ENCODE measurements at regions not wholly inside any gene's neighbourhood (a gene's known extent, or its start where the extent isn't known, plus 50 kb on each side); places are given as distances from the start of the nearest gene placed in this dataset.
A peak's percentile ranks its signal among the peaks of the same experiment; 100 is the strongest.

DNA sequence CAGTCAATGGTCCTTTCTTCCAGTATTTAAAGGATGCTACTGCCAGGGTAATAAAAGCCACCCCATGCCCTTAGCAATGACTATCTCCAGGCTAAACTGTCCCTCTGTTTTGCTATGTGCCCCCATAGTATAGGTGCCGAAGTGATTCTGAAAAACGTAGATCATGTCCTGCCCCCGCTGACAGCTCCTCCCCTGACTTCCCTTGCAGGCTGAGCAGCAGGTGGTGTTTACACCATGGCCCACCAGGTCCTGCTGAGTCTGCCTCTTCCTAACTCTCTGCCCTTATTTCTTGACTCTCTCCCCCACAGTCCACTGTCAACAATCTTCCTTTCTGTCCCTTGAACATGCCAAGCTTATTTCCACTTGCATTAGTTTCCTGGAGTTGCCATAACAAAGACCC, 352.5 kb upstream of the TSHZ2 start:
- no peak for DNase-seq

DNA sequence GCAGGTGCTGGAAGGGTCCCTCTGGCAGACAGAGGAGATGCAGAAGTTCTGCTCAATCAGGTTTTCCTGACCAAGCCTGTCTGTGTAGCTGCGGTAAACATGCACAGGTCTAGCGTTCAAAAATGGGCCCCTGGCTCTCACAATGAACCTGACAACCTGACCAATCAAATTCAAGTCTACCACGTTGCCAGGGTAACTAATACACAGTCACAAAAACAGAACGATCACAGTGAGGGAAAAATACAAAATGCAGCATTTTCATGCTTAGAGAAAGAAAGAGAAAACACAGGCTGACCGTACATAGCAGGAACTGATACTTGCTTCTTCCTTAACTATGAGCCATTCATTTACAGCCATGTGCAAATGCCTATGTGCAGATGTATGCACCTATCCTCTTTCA, 353.1 kb upstream of the TSHZ2 start:
- peak; percentile 2 for DNase-seq

DNA sequence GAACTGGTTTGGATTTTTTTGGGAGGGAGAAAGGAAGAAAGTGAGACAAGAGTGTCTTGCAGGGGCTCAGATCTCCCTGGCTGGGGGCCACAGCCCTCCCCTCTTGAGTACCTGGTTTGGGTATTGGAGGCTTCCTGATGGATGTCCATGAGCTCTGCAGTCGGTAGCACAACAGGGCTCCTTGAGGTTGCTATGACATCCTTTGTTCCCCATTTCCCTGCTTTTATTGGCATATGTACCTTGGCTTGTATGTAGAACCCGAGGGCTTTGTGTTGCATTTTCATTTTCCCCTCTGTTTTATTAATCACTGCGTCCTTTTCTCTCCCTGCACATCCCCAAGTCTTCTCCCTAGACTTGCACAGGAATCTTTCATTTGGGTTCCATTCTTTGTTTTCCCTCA, 355.5 kb upstream of the TSHZ2 start:
- DNase-seq, result no peak

DNA sequence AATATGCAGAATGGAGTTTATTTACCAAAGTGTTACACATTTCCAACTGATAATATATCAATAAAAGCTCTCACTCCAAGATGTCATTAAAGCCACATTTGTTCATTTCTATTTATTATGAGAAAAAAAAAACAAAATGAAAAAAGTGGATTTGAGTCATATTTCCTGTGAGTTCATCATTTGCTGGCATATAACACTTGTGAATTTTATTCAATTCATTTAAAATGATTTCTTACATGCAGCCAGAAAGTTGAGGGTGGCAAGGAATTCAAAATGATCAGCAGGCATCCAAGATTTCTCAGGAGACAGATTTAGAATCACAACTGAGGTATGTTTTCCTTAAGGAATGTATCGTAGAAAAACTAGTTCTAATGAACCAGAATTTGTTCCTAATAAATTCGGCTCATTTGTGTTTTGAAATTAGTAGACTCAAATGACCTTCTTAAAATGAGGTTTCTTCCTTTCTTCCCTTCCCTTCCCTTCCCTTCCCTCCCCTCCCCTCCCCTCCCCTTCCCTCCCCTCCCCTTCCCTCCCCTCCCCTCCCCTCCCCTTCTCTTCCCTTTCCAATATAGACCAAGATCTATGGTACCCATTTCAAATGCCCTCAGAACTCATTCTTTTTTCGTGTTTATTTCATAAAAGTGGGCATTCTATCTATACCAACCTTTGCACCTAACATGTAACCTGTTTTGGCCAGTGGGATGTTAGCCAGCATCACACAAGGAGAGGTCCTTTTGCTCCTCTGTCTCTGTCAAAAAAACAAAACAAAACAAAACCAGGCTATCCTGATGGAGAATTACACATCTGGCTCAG, 357.9 kb upstream of the TSHZ2 start:
- no peak for DNase-seq

DNA sequence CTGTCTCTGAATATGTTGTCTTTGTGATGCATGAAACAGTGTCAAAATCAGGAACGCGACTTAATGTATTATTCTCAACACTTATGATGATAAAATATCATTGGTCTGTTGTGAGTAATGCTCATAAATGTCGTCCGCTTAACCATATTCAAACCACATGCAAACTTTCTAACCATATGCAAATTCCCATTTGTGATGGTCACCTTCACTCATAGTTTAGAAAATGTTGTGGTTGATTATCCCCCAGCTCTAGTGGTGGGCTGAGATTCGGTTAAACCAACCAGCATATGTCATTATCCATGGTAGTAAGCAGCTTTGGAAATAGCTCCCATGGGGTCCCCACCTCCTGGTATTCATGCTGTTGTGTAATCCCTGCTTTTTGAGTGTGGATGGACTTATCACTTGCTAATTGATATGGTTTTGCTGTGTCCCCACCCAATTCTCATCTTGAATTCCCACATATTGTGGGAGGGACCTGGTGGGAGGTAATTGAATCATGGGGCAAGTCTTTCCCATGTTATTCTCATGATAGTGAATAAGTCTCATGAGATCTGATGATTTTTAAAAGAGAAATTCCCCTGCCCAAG, 360.0 kb upstream of the TSHZ2 start:
- DNase-seq, result no peak

DNA sequence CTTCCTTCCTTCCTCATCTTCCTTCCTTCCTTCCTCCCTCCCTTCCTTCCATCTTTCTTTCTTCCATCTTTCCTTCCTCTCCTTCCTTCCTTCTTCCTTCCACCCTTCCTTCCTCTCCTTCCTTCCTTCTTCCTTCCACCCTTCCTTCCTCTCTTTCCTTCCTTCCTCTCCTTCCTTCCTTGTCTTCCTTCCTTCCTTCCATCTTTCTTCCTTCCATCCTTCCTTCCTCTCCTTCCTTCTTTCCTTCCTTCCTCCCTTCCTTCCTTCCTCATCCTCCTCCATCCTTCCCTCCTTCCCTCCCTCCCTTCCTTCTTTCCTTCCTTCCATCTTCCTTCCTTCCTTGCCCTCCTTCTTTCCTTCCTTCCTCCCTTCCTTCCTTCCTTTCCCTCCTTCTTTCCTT, 361.4 kb upstream of the TSHZ2 start:
- DNase-seq, result no peak

DNA sequence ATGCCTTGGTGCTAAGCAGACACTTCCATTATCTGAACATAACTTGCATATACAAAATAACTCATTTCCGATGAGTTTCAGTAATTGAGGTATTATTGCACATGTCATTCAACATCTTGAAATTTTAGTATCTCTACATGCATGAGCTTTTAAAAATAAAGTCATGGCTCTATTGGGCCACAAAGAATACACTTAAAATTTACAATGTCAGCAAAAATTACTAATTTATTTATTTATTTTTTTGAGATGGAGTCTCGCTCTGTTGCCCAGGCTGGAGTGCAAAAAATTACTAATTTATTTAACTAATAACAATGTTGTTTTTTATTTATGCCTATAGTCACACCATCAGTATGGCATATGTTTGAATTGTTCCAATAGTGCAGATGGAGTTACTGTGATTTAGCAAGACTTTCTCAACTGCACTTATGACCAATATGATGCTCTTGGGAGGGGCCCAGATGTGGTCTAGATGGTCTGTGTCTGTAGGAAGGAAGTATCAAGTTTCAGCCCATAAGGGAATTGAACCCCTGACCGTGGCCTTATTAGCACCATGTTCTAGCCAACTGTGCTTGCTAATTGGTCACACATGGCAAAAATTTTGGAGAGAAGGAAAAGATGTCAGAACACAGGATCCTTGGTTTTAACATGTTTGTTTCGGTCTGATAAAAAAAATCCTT, 370.7 kb upstream of the TSHZ2 start:
- DNase-seq, result no peak

DNA sequence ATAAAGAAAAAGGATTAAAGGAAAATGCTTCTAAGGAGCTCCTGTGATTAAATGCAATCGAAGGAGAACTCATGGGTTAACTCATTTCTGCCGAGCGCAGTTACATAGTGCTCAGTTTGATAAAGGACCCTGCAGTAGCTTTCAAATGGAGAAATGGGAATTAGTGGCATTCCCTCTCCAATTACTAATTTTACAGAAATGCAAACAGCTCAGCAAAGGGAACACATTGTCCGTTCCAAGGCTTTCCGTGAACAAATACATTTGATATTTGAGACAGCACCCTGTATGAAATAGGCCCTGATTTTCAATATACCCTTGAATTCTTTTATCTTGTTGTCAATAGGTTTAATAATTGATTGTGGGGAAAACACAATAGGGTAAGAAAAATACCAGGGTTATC, 375.9 kb upstream of the TSHZ2 start:
- DNase-seq, result no peak

DNA sequence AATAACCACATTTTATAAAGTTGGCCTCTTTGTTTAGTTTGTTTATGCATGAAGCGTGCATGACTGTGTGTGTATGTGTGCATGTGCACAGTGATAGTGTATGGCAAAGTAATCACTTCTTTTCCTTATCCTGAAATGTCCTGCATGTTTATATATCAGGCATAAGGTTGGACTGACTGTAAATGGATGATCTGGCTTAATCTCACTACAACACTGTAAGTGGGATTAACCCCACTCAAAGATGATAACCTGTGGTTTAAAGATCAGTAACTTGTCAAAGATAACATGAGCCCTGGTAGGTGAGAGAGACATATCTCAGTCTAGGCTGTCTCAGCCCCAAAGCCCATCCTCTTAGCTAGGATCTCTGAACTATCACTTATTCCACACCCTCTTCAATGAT, 376.6 kb upstream of the TSHZ2 start:
- DNase-seq, result no peak

DNA sequence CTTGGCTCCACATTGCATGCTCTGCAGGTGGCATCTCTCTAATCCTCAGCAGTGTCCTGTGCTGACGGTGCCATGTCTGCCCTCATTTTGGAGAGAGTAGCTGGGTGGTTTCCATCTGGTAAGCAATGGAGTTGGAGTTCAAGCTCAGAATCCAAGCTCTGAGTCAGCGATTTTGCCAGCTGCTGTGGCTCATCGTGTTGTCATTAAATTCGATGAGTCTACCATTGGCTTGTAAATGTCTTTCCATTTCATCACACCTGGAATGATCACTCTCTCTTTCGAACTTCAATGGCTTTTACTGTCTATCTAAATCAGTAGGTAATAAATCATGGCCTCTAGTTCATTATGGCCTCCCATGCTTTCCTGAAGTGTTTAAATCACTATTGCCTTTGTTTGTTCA, 378.5 kb upstream of the TSHZ2 start:
- DNase-seq, result no peak

DNA sequence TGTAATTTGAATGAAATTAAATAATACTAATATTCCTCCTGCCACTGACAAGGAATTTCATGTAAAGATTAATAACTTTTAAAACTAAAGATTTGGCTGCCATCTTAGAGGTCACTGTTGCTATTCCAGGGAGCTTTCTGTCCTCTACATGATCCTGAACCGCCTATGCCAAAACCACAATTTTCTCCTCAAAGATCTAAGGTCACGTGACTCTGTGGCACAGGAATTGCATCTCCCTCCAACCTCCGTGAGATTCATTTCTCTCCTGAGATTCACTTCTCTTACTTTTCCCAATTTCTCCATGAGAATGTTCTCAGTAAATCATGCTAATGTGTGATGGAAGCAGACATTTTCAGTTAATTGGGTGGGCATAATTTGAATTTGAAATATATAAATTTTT, 379.6 kb upstream of the TSHZ2 start:
- no peak for DNase-seq

DNA sequence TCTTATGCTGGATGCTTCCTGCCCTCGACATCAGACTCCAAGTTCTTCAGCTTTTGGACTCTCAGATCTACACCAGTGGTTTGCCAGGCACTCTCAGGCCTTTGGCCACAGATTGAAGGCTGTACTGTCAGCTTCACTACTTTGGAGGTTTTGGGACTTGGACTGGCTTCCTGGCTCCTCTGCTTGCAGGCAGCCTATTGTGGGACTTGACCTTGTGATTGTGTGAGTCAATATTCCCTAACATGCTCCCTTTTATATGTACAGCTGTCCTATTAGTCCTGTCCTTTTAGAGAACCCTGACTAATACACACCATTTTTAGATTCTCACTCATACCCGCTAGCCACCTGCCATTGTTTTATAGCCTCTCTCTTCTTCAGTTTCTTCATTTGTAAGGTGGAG, 382.1 kb upstream of the TSHZ2 start:
- DNase-seq, result no peak

DNA sequence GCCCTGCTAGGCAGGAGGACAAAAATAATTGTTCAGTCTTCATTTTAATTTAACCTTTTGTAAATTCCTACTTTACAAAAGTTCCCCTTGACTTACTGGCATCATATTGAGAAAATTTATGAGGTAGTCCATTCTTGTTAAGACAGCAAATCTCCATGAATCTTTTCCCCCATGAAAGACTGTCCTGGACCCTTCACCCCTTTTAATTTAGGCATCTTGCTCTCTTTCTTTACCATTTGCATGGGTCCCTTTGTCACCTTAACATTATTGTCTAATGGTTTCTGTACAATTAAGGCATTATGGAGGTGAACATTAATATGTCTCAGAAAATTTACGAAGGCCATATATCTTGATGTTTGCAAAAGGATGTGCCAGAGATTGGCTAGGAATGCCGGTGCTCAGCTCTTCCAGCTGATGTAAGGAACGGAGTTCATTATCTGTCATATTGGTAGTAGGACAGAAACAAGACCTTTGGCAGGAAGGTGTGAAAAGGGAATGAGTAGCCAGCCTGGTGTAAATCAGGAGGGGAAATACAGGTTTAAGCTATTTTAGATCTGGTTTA, 382.8 kb upstream of the TSHZ2 start:
- DNase-seq, result no peak

DNA sequence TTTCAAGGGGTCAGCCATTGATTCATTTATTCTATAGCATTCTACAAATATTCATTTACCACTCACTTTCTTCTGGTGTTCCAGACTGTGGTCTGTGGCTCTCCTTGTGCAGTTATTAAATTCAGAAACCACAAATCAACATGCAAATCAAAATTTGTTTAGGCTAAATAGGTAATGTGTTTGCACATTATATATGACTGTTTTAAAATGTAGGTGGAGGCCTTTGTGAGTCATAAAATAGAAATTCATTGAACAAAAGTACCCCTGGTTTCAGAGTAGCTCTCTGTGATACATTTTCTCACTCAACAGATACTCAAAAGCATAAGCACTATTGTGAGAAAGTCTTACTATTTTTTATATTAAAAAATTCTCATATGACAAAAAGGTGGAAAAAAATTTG, 385.5 kb upstream of the TSHZ2 start:
- DNase-seq, result no peak

DNA sequence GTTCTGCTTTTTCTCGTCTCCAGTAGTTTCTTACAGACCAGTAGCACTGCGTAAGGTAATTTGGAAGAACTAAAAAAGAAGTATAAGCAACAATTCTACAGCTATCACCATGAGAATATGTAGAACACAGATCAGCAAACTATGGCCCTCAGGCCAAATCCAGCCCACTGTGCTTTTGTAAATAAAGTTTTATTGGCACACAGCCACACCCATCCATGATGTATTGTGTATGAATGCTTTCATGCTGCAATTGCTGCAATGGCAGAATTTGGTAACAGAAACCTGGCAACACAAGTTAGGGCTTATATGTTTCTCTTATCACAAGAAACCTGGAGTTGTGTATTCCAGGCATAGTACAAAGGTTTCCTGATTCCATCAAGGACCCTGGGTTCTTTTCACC, 386.8 kb upstream of the TSHZ2 start:
- no peak for DNase-seq

DNA sequence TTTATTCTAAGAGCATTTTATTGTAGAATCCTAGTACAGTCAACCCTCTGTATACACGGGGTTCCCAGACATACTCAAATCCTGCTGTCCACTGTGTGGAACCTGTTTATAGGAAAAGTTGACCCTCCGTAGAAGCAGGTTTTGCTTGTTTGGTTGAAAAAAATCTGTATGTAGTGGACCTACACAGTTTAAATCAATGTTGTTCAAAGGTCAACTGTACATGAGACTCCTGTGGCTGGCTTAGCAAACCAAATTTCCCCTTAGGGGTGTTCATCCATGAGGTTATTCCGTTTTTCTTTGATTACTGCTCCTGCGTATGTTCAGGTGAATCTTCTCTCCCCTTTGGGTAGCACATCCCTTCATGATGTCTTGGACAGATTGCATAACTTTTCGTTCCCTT, 387.0 kb upstream of the ZFP64 start:
- no peak for DNase-seq

DNA sequence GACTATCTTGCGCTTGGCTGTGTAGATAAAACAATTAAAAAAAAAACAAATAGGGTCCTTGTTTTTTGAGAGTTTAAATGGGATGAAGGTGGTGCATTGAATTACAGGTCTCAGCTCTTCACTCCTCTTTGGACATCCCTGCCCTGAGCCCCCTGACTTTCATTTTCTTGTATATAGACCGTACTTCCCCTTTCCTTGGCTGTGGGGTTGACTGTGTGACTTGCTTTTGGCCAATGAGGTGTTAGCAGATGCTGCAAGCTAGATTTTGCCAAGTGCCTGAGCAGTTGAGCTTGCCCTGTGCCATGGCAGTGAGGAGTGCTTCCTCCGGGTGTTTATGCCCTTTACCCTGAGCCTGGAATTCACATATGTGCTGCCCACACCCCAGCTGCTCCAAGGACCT, 386.1 kb upstream of the ZFP64 start:
- DNase-seq, result no peak

DNA sequence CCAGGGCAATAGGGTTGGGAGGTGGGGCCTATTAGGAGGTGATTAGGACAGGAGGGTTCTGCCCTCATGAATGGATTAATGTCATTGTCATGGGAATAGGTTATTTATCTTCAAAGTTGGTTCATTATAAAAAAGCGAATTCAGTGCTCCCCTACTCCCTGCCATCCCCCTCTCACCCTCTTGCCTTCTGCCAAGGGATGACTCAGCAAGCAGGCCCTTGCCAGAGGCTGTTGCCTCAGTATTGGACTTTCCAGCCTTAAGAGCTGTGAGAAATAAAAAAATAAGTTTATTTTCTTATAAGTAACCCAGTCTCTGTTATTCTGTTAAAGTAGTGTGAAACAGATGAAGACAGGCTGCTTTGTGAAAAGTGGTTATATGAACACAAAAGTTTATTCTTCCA, 381.1 kb upstream of the ZFP64 start:
- DNase-seq, result no peak

DNA sequence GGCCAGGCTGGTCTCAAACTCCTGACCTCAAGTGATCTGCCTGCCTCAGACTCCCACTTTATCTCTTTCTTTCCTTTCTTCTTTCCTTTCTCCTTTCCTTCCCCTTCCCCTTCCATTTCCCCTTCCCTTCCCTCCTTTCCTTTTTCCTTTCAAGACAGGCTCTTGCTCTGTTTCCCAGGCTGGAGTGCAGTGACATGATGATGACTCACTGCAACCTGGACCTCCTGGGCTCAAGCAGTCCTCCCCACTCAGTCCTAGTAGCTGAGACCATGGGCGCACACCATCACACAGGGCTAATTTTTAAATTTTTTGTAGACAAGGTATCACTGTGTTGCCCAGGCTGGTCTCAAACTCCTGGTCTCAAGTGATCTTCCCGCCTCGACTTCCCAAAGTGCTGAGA, 377.6 kb upstream of the ZFP64 start:
- DNase-seq, result no peak

DNA sequence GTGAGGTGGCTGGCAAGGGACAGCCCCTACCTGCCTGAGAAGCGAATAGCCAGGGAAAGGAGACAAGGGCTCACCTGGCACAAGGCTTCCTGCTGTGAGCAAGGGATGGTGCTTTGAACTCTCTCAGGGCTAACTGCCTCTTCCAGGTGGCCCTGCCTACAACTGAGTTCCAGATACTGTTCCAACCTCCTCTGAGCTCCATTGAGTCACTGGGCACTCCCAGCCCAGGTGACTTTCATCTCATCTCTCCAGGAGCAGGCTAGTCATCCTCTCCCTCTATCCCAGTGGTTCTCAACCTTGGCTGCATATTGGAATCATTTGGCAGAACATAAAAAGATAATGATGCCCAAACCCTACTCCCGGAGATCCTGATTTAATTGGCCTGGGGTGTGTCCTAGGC, 374.0 kb upstream of the ZFP64 start:
- no peak for DNase-seq

DNA sequence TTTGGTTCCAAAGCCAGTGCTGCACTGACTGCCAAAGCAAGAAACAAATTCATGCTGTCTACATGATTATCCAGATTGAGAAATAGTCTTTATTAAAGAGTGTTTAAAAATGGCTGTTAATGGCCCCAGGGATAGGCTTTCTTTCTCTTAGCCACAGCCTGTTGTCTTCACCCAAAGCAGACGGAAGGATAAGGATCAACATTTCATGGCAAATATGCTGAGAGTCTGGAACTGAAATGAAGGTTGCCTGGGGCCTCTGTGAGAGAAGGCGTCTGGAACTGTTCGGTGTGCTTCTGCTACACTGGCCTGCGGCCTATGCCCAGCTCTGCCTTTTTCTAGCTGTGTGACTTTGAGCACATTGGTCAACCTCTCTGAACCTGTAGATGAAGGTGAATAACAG, 373.0 kb upstream of the ZFP64 start:
- DNase-seq, result no peak

DNA sequence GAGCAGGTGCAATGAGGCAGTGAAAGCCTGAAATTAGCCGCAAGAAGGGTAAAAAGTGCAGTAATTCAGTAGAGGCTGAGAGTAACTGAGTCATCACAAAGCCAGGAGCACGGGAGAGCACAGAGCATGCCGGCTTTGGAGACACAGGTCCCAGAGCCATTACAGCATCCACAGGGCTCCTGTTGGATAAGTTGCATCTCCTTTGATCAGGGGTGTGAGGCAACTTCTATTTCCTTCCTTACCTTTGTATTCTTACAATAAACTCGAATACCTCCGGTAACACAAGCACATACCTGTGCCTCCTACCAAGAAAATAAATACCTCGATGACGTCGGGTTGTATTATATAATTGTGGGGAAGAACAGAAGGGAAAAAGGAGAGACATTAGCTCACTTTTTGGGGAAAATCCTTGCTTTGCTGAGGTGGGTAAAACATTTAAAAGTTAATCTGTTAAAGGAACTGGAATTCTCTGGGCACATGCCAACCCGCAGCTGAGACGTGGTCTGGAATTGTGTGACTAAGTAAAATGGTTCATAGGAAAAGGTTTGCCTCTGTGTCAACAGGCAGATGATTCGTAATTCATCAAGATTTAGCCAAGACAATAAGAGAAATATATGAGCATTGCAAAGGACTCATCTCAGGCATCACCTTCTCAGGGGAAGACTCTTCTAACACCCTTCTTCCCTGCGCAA, 360.7 kb upstream of the ZFP64 start:
- DNase-seq, result no peak

DNA sequence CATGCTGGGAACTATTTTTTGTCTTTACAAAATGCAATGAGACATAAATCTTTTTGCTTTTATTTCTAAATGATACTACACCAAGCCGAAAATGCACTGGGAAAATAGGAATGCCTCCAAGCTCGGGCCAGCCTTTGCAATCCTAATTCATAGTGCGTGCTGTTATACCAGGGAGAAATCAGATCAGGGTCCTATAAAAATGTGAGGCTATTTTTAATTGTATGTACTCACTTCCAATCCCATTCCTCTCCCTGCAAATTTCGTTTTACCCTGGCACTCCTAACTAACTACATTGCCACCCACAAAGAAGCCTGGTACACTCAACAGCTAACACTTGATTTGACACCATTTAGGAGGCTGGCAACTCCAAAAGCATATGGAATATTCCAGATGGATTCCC, 350.6 kb upstream of the ZFP64 start:
- DNase-seq, result no peak

DNA sequence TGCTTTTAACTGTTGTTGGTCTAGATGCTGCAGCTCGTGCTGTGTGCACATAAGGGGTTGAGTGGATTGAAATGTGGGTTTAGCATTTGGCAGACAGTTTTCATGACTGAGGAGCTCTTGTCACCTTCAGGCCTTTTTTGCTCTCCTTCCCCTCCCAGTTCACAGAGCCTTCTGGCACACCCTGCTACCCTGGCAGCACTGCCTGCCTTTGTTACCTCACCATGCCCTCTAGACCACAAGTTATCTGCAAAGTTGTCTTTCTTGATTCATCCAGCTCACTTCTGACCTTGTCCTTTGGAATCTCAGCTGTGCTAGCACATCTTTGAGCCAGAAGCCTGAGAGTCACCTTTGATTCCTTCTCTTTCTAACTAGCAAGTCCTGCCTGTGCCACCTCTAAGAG, 348.9 kb upstream of the ZFP64 start:
- DNase-seq, result no peak

Data from CD4-positive, alpha-beta T cell treated with Interleukin-12 subunit alpha and Interleukin-12 subunit beta, for 1 hour (primary cell).